Stimulated activated CD4-positive, alpha-beta T cell treated with anti-CD3 and anti-CD28 coated beads, Interleukin-4, amount 100 ng/mL, for 48 hours (primary cell): ENCODE measurements at regions not wholly inside any gene's neighbourhood (a gene's known extent, or its start where the extent isn't known, plus 50 kb on each side); places are given as distances from the start of the nearest gene placed in this dataset.
"Not testable (repeated sequence)": the region's sequence is repeated elsewhere in the genome, so short reads cannot be mapped to it uniquely, and the experiment has no call there.

ENCODE experiments used
- DNase-seq, 2 donors: peaks; one replicate each; pipeline ENCODE4 v3.0.0-alpha.2; 2020; ENCODE audit warnings: low read depth in 2 of 2

- no peak for DNase-seq
Measured at GRCh38 chr2:51782921-51783765, 751.2 kb upstream of the NRXN1 start.

- no peak for DNase-seq
Measured at GRCh38 chr2:51781691-51782090, 749.8 kb upstream of the NRXN1 start.

- DNase-seq = no peak
Measured at GRCh38 chr2:51780353-51780752, 748.4 kb upstream of the NRXN1 start.

- not testable (repeated sequence) for DNase-seq
Measured at GRCh38 chr2:51779723-51780122, 747.8 kb upstream of the NRXN1 start.

GRCh38 chr2:51778806-51779205, 746.9 kb upstream of the NRXN1 start:
- DNase-seq = no peak

GRCh38 chr2:51774606-51775005, 742.7 kb upstream of the NRXN1 start:
- not testable (repeated sequence) for DNase-seq

GRCh38 chr2:51760441-51760840, 728.5 kb upstream of the NRXN1 start:
- DNase-seq = no peak

- DNase-seq = no peak
Measured at GRCh38 chr2:51758081-51758480, 726.1 kb upstream of the NRXN1 start.

- DNase-seq = no peak
Measured at GRCh38 chr2:51734115-51734514, 702.2 kb upstream of the NRXN1 start.

- no peak for DNase-seq
Measured at GRCh38 chr2:51723691-51724090, 691.8 kb upstream of the NRXN1 start.

GRCh38 chr2:51722311-51722710, 690.4 kb upstream of the NRXN1 start:
- DNase-seq = no peak

GRCh38 chr2:51720826-51721225, 688.9 kb upstream of the NRXN1 start:
- no peak for DNase-seq

GRCh38 chr2:51718881-51719280, 686.9 kb upstream of the NRXN1 start:
- DNase-seq = no peak

GRCh38 chr2:51717312-51717711, 685.4 kb upstream of the NRXN1 start:
- DNase-seq = no peak

- no peak for DNase-seq
Measured at GRCh38 chr2:51711766-51712165, 679.8 kb upstream of the NRXN1 start.

- DNase-seq = peak in 1 of 2 donors; percentile 1
Measured at GRCh38 chr2:51710222-51710621, 678.3 kb upstream of the NRXN1 start.

GRCh38 chr2:51707625-51708024, 675.7 kb upstream of the NRXN1 start:
- DNase-seq = no peak

GRCh38 chr2:51706220-51706619, 674.3 kb upstream of the NRXN1 start:
- DNase-seq = no peak

- no peak for DNase-seq
Measured at GRCh38 chr2:51705417-51705816, 673.5 kb upstream of the NRXN1 start.

GRCh38 chr2:51698021-51698420, 666.1 kb upstream of the NRXN1 start:
- no peak for DNase-seq

GRCh38 chr2:51697095-51697494, 665.2 kb upstream of the NRXN1 start:
- no peak for DNase-seq

- DNase-seq = no peak
Measured at GRCh38 chr2:51695531-51695930, 663.6 kb upstream of the NRXN1 start.

GRCh38 chr2:51693640-51694039, 661.7 kb upstream of the NRXN1 start:
- DNase-seq = no peak

GRCh38 chr2:51681854-51682253, 649.9 kb upstream of the NRXN1 start:
- DNase-seq = no peak
